HepG2 (cell line): ENCODE measurements at regions not wholly inside any gene's neighbourhood (a gene's known extent, or its start where the extent isn't known, plus 50 kb on each side); places are given as distances from the start of the nearest gene placed in this dataset.

ENCODE experiments used
- ATAC-seq: fragments of 200-7000 bp; cut with Tn5 transposase; 3 replicates; pipeline ENCODE4 v1.9.1; 2020; ENCODE audit warnings: mild to moderate bottlenecking, moderate library complexity
- BruUV-seq: library from RNA; stranded (reverse); fragments of 400-500 nt; replicated peaks from 2 replicates; lab custom pipeline; 2021; lab: Mats Ljungman, UMichigan
- CTCF ChIA-PET: fragments of 300-600 bp; formaldehyde crosslinking; extraction: SDS; loops from one replicate; lab custom pipeline; 2021; ENCODE audit warnings: low total read pairs, inconsistent platforms, low intra/inter-chr PET ratio; lab: Yijun Ruan, JAX
- POLR2A ChIA-PET: fragments of 350-600 bp; sonication (Branson Sonifier 250); formaldehyde crosslinking; loops from one replicate; lab custom pipeline; 2020; ENCODE audit warnings: antibody characterized with exemption, inconsistent platforms; lab: Yijun Ruan, JAX
- DNase-seq: peaks from one replicate; pipeline ENCODE4 v3.0.0-alpha.2; 2015; ENCODE audit warnings: low spot score
- FAIRE-seq: peaks from 3 replicates; lab custom pipeline; 2011; peaks lifted over from hg19 to GRCh38; lab: Jason Lieb, UNC
- H2AFZ ChIP-seq: one replicate; pipeline ENCODE4 v1.6.1; 2011; ENCODE audit warnings: low read length, inconsistent platforms
- H3K27ac ChIP-seq: fragments of 300-600 bp; 3 replicates; pipeline ENCODE4 v1.8.0; 2011; ENCODE audit warnings: mixed run types, mild to moderate bottlenecking, mixed read lengths, low read length, inconsistent platforms; ENCODE audit not compliant: insufficient read depth; ENCODE audit errors: extremely low read length
- H3K27me3 ChIP-seq, 2 experiments: fragments of 200-600 bp in 1 of 2; 2 replicates in 1 of 2; 3 replicates in 1 of 2; pipeline versions ENCODE4 v1.6.0 to v1.8.0; 2011; ENCODE audit warnings: low read length in 2 of 2, mild to moderate bottlenecking in 2 of 2, moderate library complexity in 2 of 2, inconsistent platforms in 1 of 2; ENCODE audit not compliant: insufficient read depth in 2 of 2, control insufficient read depth in 1 of 2
- H3K36me3 ChIP-seq, 2 experiments: fragments of 200-600 bp in 1 of 2; replicated peaks in 1 of 2; 2 replicates in 1 of 2; 3 replicates in 1 of 2; pipeline versions ENCODE4 v1.5.1 to v1.8.0; 2011; ENCODE audit warnings: low read length in 2 of 2, inconsistent platforms in 1 of 2; ENCODE audit not compliant: insufficient read depth in 2 of 2, control insufficient read depth in 1 of 2
- H3K4me1 ChIP-seq: 2 replicates; pipeline ENCODE4 v1.5.1; 2012; ENCODE audit warnings: low read length, inconsistent platforms; ENCODE audit not compliant: insufficient read depth
- H3K4me2 ChIP-seq: 2 replicates; pipeline ENCODE4 v1.6.0; 2011; ENCODE audit warnings: low read depth, low read length, inconsistent platforms
- H3K4me3 ChIP-seq, 3 experiments: fragments of 200-600 bp in 1 of 3; sonication (generic), shearing (Covaris generic) in 1 of 3; replicated peaks in 1 of 3; 2 replicates each; pipeline ENCODE4 v1.5.1; 2011 to 2016; ENCODE audit warnings: low read length in 3 of 3, inconsistent platforms in 2 of 3, low read depth in 2 of 3, mild to moderate bottlenecking in 2 of 3, control low read depth in 1 of 3, mixed read lengths in 1 of 3; ENCODE audit not compliant: insufficient read depth in 1 of 3
- H3K79me2 ChIP-seq: one replicate; pipeline ENCODE4 v1.6.1; 2011; ENCODE audit warnings: low read length, inconsistent platforms; ENCODE audit not compliant: insufficient read depth
- H3K9ac ChIP-seq: 2 replicates; pipeline ENCODE4 v1.6.0; 2011; ENCODE audit warnings: mild to moderate bottlenecking, low read depth, low read length, inconsistent platforms; ENCODE audit not compliant: insufficient read depth
- H3K9me3 ChIP-seq: 2 replicates; pipeline ENCODE4 v1.5.1; 2012; ENCODE audit warnings: mild to moderate bottlenecking, low read length
- H4K20me1 ChIP-seq: 2 replicates; pipeline ENCODE4 v1.6.0; 2011; ENCODE audit warnings: inconsistent platforms, mild to moderate bottlenecking, low read length, moderate library complexity; ENCODE audit not compliant: insufficient read depth
- CENPX ChIP-seq: sonication (generic); formaldehyde crosslinking; IDR thresholded peaks from 2 replicates; pipeline ENCODE4 v1.9.0; 2021; ENCODE audit warnings: mild to moderate bottlenecking, missing genetic modification reagents, moderate library complexity
- HNF1B ChIP-seq: sonication (generic); formaldehyde crosslinking; IDR thresholded peaks from 2 replicates; pipeline ENCODE4 v1.5.1; 2020; ENCODE audit warnings: mild to moderate bottlenecking, moderate library complexity, missing genetic modification reagents
- MTF2 ChIP-seq: sonication (generic); formaldehyde crosslinking; IDR thresholded peaks from 2 replicates; pipeline ENCODE4 v1.5.0; 2020; ENCODE audit warnings: missing genetic modification reagents, borderline replicate concordance
- NFE2L1 ChIP-seq: sonication (generic); formaldehyde crosslinking; IDR thresholded peaks from 2 replicates; pipeline ENCODE4 v1.4.0; 2020; ENCODE audit warnings: missing genetic modification reagents, mild to moderate bottlenecking, borderline replicate concordance
- NRL ChIP-seq: sonication (generic); formaldehyde crosslinking; IDR thresholded peaks from 2 replicates; pipeline ENCODE4 v1.5.0; 2020; ENCODE audit warnings: missing genetic modification reagents, mild to moderate bottlenecking, moderate library complexity, borderline replicate concordance
- PITX1 ChIP-seq: sonication (generic); formaldehyde crosslinking; IDR thresholded peaks from 2 replicates; pipeline ENCODE4 v1.5.1; 2020; ENCODE audit warnings: mild to moderate bottlenecking, missing genetic modification reagents
- PPARG ChIP-seq: conservative IDR thresholded peaks from 2 replicates; pipeline ENCODE4 v1.6.1; 2016; ENCODE audit warnings: missing biosample characterization, missing genetic modification reagents
- RELA ChIP-seq: sonication (generic); formaldehyde crosslinking; IDR thresholded peaks from 2 replicates; pipeline ENCODE4 v1.4.0; 2020; ENCODE audit warnings: missing genetic modification reagents
- THAP9 ChIP-seq: sonication (generic); formaldehyde crosslinking; IDR thresholded peaks from 2 replicates; pipeline ENCODE4; 2020; ENCODE audit warnings: missing genetic modification reagents, mild to moderate bottlenecking, borderline replicate concordance
- U2AF2 ChIP-seq: fragments of 200-400 bp; formaldehyde crosslinking; IDR thresholded peaks from 2 replicates; pipeline ENCODE4 v1.6.1; 2017; ENCODE audit warnings: low read depth, mild to moderate bottlenecking, low read length
- ZNF563 ChIP-seq: sonication (generic); formaldehyde crosslinking; IDR thresholded peaks from 2 replicates; pipeline ENCODE4 v1.8.0; 2022; ENCODE audit warnings: mild to moderate bottlenecking, moderate library complexity, missing genetic modification reagents
- WGBS: methylation state at CpG from one replicate; pipeline ENCODE4 v1.1.6; 2017; ENCODE audit warnings: low lambda C conversion rate; 5-methylcytosine and 5-hydroxymethylcytosine counted together
- in situ Hi-C: cut with HindIII; loops from 2 replicates; pipeline ENCODE4 v1.10.0; 2017; ENCODE audit warnings: low pct_unique_long_range_greater_than_20kb; ENCODE audit not compliant: extremely low pct_ligation_motif_present
- intact Hi-C: fragments of 100-400 bp; cut with micrococcal nuclease; formaldehyde crosslinking; loops from one replicate; pipeline ENCODE4 v1.10.0; 2022; ENCODE audit not compliant: unreplicated experiment
- TF ChIP-seq, protein P1 (sequence below): sonication (generic); formaldehyde crosslinking; IDR thresholded peaks from 2 replicates; pipeline ENCODE4 v1.4.0; 2020; ENCODE audit warnings: mild to moderate bottlenecking, missing genetic modification reagents, borderline replicate concordance
- TF ChIP-seq, protein P2 (sequence below): IDR thresholded peaks from 2 replicates; pipeline ENCODE4 v1.6.1; 2012; ENCODE audit warnings: inconsistent platforms

GRCh38 chr4:154004016-154004415 lies 215.1 kb upstream of the SFRP2 start:
- no TSS peak for BruUV-seq
- Histone ChIP-seq H3K4me1 (no peaks in the 10 kb centered on the region), H3K4me3 (no peak overlapping the region), H4K20me1 (no peaks in the 10 kb centered on the region), H3K4me2 (no peak overlapping the region), H3K79me2 (no peaks in the 10 kb centered on the region), H3K36me3 (no peaks in the 10 kb centered on the region), H3K9ac (no peak overlapping the region), H3K9me3 (no peaks in the 10 kb centered on the region), H2AFZ (no peak overlapping the region), H3K27me3 (no peaks in the 10 kb centered on the region), H3K27ac (no peak overlapping the region)
- FAIRE-seq = no peak
- TF ChIP-seq, protein P1, sequence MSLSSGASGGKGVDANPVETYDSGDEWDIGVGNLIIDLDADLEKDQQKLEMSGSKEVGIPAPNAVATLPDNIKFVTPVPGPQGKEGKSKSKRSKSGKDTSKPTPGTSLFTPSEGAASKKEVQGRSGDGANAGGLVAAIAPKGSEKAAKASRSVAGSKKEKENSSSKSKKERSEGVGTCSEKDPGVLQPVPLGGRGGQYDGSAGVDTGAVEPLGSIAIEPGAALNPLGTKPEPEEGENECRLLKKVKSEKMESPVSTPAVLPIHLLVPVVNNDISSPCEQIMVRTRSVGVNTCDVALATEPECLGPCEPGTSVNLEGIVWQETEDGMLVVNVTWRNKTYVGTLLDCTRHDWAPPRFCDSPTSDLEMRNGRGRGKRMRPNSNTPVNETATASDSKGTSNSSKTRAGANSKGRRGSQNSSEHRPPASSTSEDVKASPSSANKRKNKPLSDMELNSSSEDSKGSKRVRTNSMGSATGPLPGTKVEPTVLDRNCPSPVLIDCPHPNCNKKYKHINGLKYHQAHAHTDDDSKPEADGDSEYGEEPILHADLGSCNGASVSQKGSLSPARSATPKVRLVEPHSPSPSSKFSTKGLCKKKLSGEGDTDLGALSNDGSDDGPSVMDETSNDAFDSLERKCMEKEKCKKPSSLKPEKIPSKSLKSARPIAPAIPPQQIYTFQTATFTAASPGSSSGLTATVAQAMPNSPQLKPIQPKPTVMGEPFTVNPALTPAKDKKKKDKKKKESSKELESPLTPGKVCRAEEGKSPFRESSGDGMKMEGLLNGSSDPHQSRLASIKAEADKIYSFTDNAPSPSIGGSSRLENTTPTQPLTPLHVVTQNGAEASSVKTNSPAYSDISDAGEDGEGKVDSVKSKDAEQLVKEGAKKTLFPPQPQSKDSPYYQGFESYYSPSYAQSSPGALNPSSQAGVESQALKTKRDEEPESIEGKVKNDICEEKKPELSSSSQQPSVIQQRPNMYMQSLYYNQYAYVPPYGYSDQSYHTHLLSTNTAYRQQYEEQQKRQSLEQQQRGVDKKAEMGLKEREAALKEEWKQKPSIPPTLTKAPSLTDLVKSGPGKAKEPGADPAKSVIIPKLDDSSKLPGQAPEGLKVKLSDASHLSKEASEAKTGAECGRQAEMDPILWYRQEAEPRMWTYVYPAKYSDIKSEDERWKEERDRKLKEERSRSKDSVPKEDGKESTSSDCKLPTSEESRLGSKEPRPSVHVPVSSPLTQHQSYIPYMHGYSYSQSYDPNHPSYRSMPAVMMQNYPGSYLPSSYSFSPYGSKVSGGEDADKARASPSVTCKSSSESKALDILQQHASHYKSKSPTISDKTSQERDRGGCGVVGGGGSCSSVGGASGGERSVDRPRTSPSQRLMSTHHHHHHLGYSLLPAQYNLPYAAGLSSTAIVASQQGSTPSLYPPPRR (CRISPR knock-in tag) = no peak
- TF ChIP-seq NFE2L1 (CRISPR knock-in tag) (no peak), MTF2 (CRISPR knock-in tag) (no peak), PPARG (CRISPR knock-in tag) (no peak), HNF1B (CRISPR knock-in tag) (no peak), RELA (no peak), NRL (CRISPR knock-in tag) (no peak), ZNF563 (no peak), U2AF2 (no peak), PITX1 (no peak), CENPX (no peak), THAP9 (CRISPR knock-in tag) (no peak)
- TF ChIP-seq, protein P2, sequence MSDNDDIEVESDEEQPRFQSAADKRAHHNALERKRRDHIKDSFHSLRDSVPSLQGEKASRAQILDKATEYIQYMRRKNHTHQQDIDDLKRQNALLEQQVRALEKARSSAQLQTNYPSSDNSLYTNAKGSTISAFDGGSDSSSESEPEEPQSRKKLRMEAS = no peak
- ChIA-PET CTCF (no interaction called here), POLR2A (no interaction called here)
- ATAC-seq = no peak
- in situ Hi-C loops (no loop called here), intact Hi-C loops (no loop called here)
- WGBS = 55% methylated on average over 5 of the region's 5 CpGs
- no peak for DNase-seq
